ENCODE measurements at regions not wholly inside any gene's neighbourhood (a gene's known extent, or its start where the extent isn't known, plus 50 kb on each side); places are given as distances from the start of the nearest gene placed in this dataset.

DNA sequence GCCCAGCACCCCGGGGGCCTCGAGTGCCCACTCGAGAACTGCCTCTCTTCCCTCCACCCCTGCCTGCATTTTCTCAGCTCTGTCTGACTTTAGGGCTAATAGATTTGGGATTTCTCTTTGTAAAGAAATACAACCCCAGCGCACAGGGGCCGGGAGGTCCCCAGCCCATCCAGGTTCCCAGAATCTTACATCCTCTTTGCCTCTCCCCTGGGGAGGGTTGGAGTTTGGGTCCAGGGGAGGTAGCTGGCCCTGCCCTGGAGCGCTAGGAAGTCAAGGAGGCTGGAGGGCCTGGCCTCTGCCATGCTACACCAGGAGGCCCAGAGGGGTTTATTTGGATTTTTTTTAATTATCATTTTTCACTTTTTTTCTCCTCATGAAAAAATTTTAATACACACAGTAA is 65.7 kb upstream of the LMO1 start:
- TF ChIP-seq POLR2A (IDR thresholded peaks at IDR 0.05; ENCODE audit: insufficient read depth in 1 of 2, low read depth in 2 of 2, low read length in 2 of 2), result no peak
- no peak for TF ChIP-seq HNF4A (CRISPR knock-in tag; IDR thresholded peaks at IDR 0.05)
- TF ChIP-seq SMC3 (IDR thresholded peaks at IDR 0.05; ENCODE audit: low read length), result no peak

Data from HepG2 (cell line).